ENCODE measurements at regions not wholly inside any gene's neighbourhood (a gene's known extent, or its start where the extent isn't known, plus 50 kb on each side); places are given as distances from the start of the nearest gene placed in this dataset.

- DNase-seq (ENCODE audit: low read depth), result no peak
- H3K4me3 ChIP-seq (ENCODE audit: low read depth, low read length), result no peak overlapping the region
- TF ChIP-seq CTCF (IDR thresholded peaks at IDR 0.05; ENCODE audit: low read depth, low read length, missing control alignments), result no peak
Observed at GRCh38 chr11:32005786-32006416, 85.0 kb upstream of the RCN1 start.

DNA sequence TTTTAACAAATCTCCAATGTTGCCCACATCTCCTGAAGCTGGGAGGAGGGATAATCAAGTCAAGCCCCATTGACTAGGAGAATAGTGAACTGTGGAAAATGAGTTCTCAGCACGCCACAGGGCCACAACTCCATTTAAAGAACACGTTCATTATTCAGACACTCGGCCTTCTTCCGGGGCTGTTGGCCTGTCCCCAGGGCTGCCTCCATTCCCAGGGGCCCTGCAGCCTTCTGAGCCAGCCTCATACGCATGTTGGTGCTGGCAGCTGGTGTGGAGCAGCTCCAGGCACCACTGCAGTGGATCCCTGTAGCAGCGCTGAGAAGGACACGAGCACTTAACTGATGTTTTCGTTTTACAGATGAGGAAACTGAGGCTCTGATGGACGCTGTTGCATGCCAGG, 87.5 kb upstream of the RCN1 start:
- no peak overlapping the region for H3K4me3 ChIP-seq (ENCODE audit: low read depth, low read length)
- no peak for TF ChIP-seq CTCF (IDR thresholded peaks at IDR 0.05; ENCODE audit: low read depth, low read length, missing control alignments)
- no peak for DNase-seq (ENCODE audit: low read depth)

DNA sequence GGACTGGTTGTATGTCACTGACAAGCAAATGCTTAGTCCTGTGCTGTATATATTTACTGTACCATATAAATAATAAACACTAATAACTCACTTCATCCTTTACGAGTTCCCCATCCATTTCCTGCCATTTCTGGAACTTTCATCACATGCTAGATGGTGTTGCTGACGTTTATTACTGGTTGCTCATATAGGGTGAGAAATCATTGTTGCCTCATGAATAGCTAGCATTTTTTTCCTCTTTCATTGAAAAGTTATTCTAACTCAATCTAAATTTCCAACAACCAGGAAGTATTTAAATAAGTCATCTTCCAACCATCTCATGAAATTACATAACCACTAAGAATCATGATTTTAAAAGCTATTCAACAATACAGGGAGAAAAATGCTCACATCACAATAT, 88.6 kb upstream of the RCN1 start:
- no peak overlapping the region for H3K4me3 ChIP-seq (ENCODE audit: low read depth, low read length)
- no peak for TF ChIP-seq CTCF (IDR thresholded peaks at IDR 0.05; ENCODE audit: low read depth, low read length, missing control alignments)
- no peak for DNase-seq (ENCODE audit: low read depth)

GRCh38 chr11:31997955-31998354, 92.9 kb upstream of the RCN1 start:
- no peak for DNase-seq (ENCODE audit: low read depth)
- no peak overlapping the region for H3K4me3 ChIP-seq (ENCODE audit: low read depth, low read length)
- no peak for TF ChIP-seq CTCF (IDR thresholded peaks at IDR 0.05; ENCODE audit: low read depth, low read length, missing control alignments)

- TF ChIP-seq CTCF (IDR thresholded peaks at IDR 0.05; ENCODE audit: low read depth, low read length, missing control alignments), result no peak
- no peak for DNase-seq (ENCODE audit: low read depth)
- H3K4me3 ChIP-seq (ENCODE audit: low read depth, low read length), result no peak overlapping the region; the same call in 1 of the 2 replicates
Observed at GRCh38 chr11:31996159-31996881, 94.6 kb upstream of the RCN1 start.

GRCh38 chr11:31995525-31996094, 95.3 kb upstream of the RCN1 start:
- DNase-seq (ENCODE audit: low read depth), result peak; percentile 24
- no peak for TF ChIP-seq CTCF (IDR thresholded peaks at IDR 0.05; ENCODE audit: low read depth, low read length, missing control alignments)
- peak overlapping the region; percentile 8; the same call in 1 of the 2 replicates for H3K4me3 ChIP-seq (ENCODE audit: low read depth, low read length)
